Peyer's patch (tissue), 4 donors: ENCODE measurements at regions not wholly inside any gene's neighbourhood (a gene's known extent, or its start where the extent isn't known, plus 50 kb on each side); places are given as distances from the start of the nearest gene placed in this dataset.

Experiments
- POLR2A ChIP-seq, 2 donors: fragments of 450-650 bp; IDR thresholded peaks; one replicate each; pipeline ENCODE4 v1.5.1; 2017; ENCODE audit warnings: antibody characterized with exemption in 2 of 2, mild to moderate bottlenecking in 2 of 2, moderate library complexity in 2 of 2
- TF ChIP-seq, protein P1 (sequence below), 6 experiments: fragments of 450-650 bp in 4 of 6; fragments of 200-600 bp in 2 of 6; sonication (generic) in 1 of 6; IDR thresholded peaks; one replicate each; pipeline ENCODE4 v1.5.1; 2017 to 2019; ENCODE audit warnings: antibody characterized with exemption in 6 of 6, mild to moderate bottlenecking in 3 of 6, moderate library complexity in 1 of 6

DNA sequence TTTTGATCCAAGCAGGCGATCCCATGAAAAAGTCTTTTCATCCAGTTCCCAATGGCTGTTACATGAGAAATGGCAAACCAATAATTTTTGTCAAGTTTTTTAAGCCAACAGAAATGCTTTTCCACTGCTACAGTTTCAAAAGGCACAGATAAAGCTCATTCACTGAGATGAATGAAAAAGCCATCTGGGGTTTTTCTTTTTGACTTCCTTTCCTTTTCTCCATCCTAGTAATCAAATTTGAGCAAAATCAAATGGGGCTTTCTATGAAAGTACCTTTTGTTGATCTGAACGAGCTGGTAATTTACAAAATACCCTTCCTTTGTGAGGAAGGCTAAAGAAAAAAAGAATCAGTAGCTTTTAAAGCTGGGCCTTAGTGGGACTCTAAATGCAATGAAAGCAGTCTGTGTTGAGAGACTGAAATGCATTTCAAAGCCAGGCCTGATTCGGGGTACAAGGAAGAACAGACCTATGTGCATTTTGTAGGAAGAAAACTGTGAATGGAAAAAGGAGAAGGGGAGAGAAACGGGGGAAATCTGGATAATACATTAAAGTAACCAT, 185.2 kb upstream of the DNAJC19 start:
- TF ChIP-seq, protein P1, sequence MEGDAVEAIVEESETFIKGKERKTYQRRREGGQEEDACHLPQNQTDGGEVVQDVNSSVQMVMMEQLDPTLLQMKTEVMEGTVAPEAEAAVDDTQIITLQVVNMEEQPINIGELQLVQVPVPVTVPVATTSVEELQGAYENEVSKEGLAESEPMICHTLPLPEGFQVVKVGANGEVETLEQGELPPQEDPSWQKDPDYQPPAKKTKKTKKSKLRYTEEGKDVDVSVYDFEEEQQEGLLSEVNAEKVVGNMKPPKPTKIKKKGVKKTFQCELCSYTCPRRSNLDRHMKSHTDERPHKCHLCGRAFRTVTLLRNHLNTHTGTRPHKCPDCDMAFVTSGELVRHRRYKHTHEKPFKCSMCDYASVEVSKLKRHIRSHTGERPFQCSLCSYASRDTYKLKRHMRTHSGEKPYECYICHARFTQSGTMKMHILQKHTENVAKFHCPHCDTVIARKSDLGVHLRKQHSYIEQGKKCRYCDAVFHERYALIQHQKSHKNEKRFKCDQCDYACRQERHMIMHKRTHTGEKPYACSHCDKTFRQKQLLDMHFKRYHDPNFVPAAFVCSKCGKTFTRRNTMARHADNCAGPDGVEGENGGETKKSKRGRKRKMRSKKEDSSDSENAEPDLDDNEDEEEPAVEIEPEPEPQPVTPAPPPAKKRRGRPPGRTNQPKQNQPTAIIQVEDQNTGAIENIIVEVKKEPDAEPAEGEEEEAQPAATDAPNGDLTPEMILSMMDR (IDR thresholded peaks at IDR 0.05): no peak
- no peak for TF ChIP-seq POLR2A (IDR thresholded peaks at IDR 0.05)
